ENCODE measurements at regions not wholly inside any gene's neighbourhood (a gene's known extent, or its start where the extent isn't known, plus 50 kb on each side); places are given as distances from the start of the nearest gene placed in this dataset.
"Not testable (repeated sequence)": the region's sequence is repeated elsewhere in the genome, so short reads cannot be mapped to it uniquely, and the experiment has no call there.

- H3K4me1 ChIP-seq; H3K9me3 ChIP-seq; DNase-seq (ENCODE audit: low spot score in 2 of 2); H3K27me3 ChIP-seq (ENCODE audit: low read depth); in situ Hi-C loops (cut with MboI; ENCODE audit: low sequenced_read_pairs); H3K4me3 ChIP-seq; H3K36me3 ChIP-seq (replicated peaks): not testable (repeated sequence)
These were observed 1372.6 kb downstream of the FOXD4L5 start for GRCh38 chr9:63912451-63912850.

- H3K27me3 ChIP-seq (ENCODE audit: low read depth); DNase-seq (ENCODE audit: low spot score in 2 of 2); H3K9me3 ChIP-seq; in situ Hi-C loops (cut with MboI; ENCODE audit: low sequenced_read_pairs); H3K4me1 ChIP-seq; H3K4me3 ChIP-seq; H3K36me3 ChIP-seq (replicated peaks): not testable (repeated sequence)
These were observed 1375.9 kb downstream of the FOXD4L5 start for GRCh38 chr9:63909076-63909475.

GRCh38 chr9:63899637-63900190 lies 1385.3 kb downstream of the FOXD4L5 start:
- DNase-seq (ENCODE audit: low spot score in 2 of 2); H3K9me3 ChIP-seq; H3K4me1 ChIP-seq; H3K4me3 ChIP-seq; H3K27me3 ChIP-seq (ENCODE audit: low read depth); in situ Hi-C loops (cut with MboI; ENCODE audit: low sequenced_read_pairs); H3K36me3 ChIP-seq (replicated peaks): not testable (repeated sequence)

- in situ Hi-C loops (cut with MboI; ENCODE audit: low sequenced_read_pairs); H3K36me3 ChIP-seq (replicated peaks); H3K27me3 ChIP-seq (ENCODE audit: low read depth); H3K9me3 ChIP-seq; H3K4me3 ChIP-seq; H3K4me1 ChIP-seq; DNase-seq (ENCODE audit: low spot score in 2 of 2): not testable (repeated sequence)
These were observed 1403.6 kb downstream of the FOXD4L5 start for GRCh38 chr9:63881386-63881785.

- H3K9me3 ChIP-seq; H3K4me1 ChIP-seq; H3K27me3 ChIP-seq (ENCODE audit: low read depth); DNase-seq (ENCODE audit: low spot score in 2 of 2); H3K4me3 ChIP-seq; in situ Hi-C loops (cut with MboI; ENCODE audit: low sequenced_read_pairs); H3K36me3 ChIP-seq (replicated peaks): not testable (repeated sequence)
These were observed 1408.6 kb downstream of the FOXD4L5 start for GRCh38 chr9:63876380-63876779.

GRCh38 chr9:63859475-63860215 lies 1425.4 kb downstream of the FOXD4L5 start:
- Histone ChIP-seq H3K4me1 (no peaks in the 10 kb centered on the region), H3K9me3 (no peaks in the 10 kb centered on the region), H3K36me3 (replicated peaks) (no peaks in the 10 kb centered on the region), H3K4me3 (no peak overlapping the region), H3K27me3 (ENCODE audit: low read depth) (no peaks in the 10 kb centered on the region)
- in situ Hi-C loops (cut with MboI; ENCODE audit: low sequenced_read_pairs): no loop called here
- DNase-seq (ENCODE audit: low spot score in 2 of 2): no peak

- DNase-seq (ENCODE audit: low spot score in 2 of 2); H3K9me3 ChIP-seq; H3K27me3 ChIP-seq (ENCODE audit: low read depth); in situ Hi-C loops (cut with MboI; ENCODE audit: low sequenced_read_pairs); H3K4me1 ChIP-seq; H3K36me3 ChIP-seq (replicated peaks); H3K4me3 ChIP-seq: not testable (repeated sequence)
These were observed 1425.9 kb downstream of the FOXD4L5 start for GRCh38 chr9:63859090-63859474.

- H3K4me1 ChIP-seq; in situ Hi-C loops (cut with MboI; ENCODE audit: low sequenced_read_pairs); H3K36me3 ChIP-seq (replicated peaks); H3K27me3 ChIP-seq (ENCODE audit: low read depth); H3K4me3 ChIP-seq; DNase-seq (ENCODE audit: low spot score in 2 of 2); H3K9me3 ChIP-seq: not testable (repeated sequence)
These were observed 1431.8 kb downstream of the FOXD4L5 start for GRCh38 chr9:63853140-63853751.

- H3K36me3 ChIP-seq (replicated peaks); H3K4me3 ChIP-seq; H3K4me1 ChIP-seq; H3K9me3 ChIP-seq; DNase-seq (ENCODE audit: low spot score in 2 of 2); H3K27me3 ChIP-seq (ENCODE audit: low read depth); in situ Hi-C loops (cut with MboI; ENCODE audit: low sequenced_read_pairs): not testable (repeated sequence)
These were observed 1460.2 kb downstream of the FOXD4L5 start for GRCh38 chr9:63824804-63825203.

GRCh38 chr9:63823375-63824201 lies 1461.4 kb downstream of the FOXD4L5 start:
- DNase-seq (ENCODE audit: low spot score in 2 of 2); in situ Hi-C loops (cut with MboI; ENCODE audit: low sequenced_read_pairs); H3K36me3 ChIP-seq (replicated peaks); H3K27me3 ChIP-seq (ENCODE audit: low read depth); H3K4me3 ChIP-seq; H3K9me3 ChIP-seq; H3K4me1 ChIP-seq: not testable (repeated sequence)

- DNase-seq (ENCODE audit: low spot score in 2 of 2); H3K4me3 ChIP-seq; H3K27me3 ChIP-seq (ENCODE audit: low read depth); H3K36me3 ChIP-seq (replicated peaks); H3K4me1 ChIP-seq; in situ Hi-C loops (cut with MboI; ENCODE audit: low sequenced_read_pairs); H3K9me3 ChIP-seq: not testable (repeated sequence)
These were observed 1462.2 kb downstream of the FOXD4L5 start for GRCh38 chr9:63822615-63823374.

GRCh38 chr9:63821293-63821692 lies 1463.7 kb downstream of the FOXD4L5 start:
- H3K4me1 ChIP-seq; H3K4me3 ChIP-seq; H3K36me3 ChIP-seq (replicated peaks); DNase-seq (ENCODE audit: low spot score in 2 of 2); H3K9me3 ChIP-seq; in situ Hi-C loops (cut with MboI; ENCODE audit: low sequenced_read_pairs); H3K27me3 ChIP-seq (ENCODE audit: low read depth): not testable (repeated sequence)

GRCh38 chr9:63820882-63821281 lies 1464.1 kb downstream of the FOXD4L5 start:
- H3K4me1 ChIP-seq; H3K27me3 ChIP-seq (ENCODE audit: low read depth); DNase-seq (ENCODE audit: low spot score in 2 of 2); in situ Hi-C loops (cut with MboI; ENCODE audit: low sequenced_read_pairs); H3K9me3 ChIP-seq; H3K36me3 ChIP-seq (replicated peaks); H3K4me3 ChIP-seq: not testable (repeated sequence)

All from HAP-1 (cell line).